Neural crest cell (in vitro differentiated cells): ENCODE measurements at regions not wholly inside any gene's neighbourhood (a gene's known extent, or its start where the extent isn't known, plus 50 kb on each side); places are given as distances from the start of the nearest gene placed in this dataset.

Experiments
- DNase-seq: peaks from one replicate; pipeline ENCODE4 v3.0.0; 2021; ENCODE audit warnings: low read depth, mixed read lengths, low spot score
- H3K27ac Mint-ChIP-seq: one replicate; pipeline ENCODE4 v1.8.0; 2021; ENCODE audit warnings: mild to moderate bottlenecking, mixed read lengths; ENCODE audit not compliant: unreplicated experiment
- H3K27me3 Mint-ChIP-seq: 2 replicates; pipeline ENCODE4 v1.8.0; 2021; ENCODE audit warnings: low read depth, mild to moderate bottlenecking, mixed read lengths
- H3K36me3 Mint-ChIP-seq: 2 replicates; pipeline ENCODE4 v1.8.0; 2021; ENCODE audit warnings: low read depth, mild to moderate bottlenecking, mixed read lengths
- H3K4me1 Mint-ChIP-seq: 2 replicates; pipeline ENCODE4 v1.8.0; 2021; ENCODE audit warnings: mixed read lengths
- H3K4me3 Mint-ChIP-seq: one replicate; pipeline ENCODE4 v1.8.0; 2021; ENCODE audit warnings: mild to moderate bottlenecking, mixed read lengths
- H3K9me3 Mint-ChIP-seq: 2 replicates; pipeline ENCODE4 v1.8.0; 2021; ENCODE audit warnings: mixed read lengths
- TF ChIP-seq, protein P1 (sequence below): fragments of 200-600 bp; sonication (generic); conservative IDR thresholded peaks from 2 replicates; pipeline ENCODE4 v1.5.0; 2021; ENCODE audit warnings: antibody characterized with exemption, mild to moderate bottlenecking

DNA sequence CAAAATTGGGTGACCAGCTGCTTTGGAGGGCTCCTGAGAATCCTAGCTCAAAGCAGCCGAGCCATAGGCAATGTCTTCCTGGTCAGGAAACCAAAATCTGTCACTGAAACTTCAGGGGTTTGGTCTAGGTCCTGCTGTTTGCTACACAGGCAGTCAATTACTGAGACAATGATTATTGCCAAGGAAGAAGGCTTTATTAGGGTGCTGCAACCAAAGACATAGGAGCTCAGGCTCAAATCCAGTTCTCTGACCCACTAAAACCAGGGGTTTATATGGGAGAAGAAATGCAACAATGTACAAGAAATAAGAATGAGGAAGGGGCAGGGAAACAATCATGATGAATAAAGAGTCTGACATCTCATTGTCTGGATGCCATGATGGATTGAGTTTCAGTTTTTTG, 410.3 kb upstream of the ZWINT start:
- H3K36me3 Mint-ChIP-seq = peaks cover 5% of the 10 kb centered on the region
- peaks cover 13% of the 10 kb centered on the region for H3K9me3 Mint-ChIP-seq
- DNase-seq = no peak
- TF ChIP-seq, protein P1, sequence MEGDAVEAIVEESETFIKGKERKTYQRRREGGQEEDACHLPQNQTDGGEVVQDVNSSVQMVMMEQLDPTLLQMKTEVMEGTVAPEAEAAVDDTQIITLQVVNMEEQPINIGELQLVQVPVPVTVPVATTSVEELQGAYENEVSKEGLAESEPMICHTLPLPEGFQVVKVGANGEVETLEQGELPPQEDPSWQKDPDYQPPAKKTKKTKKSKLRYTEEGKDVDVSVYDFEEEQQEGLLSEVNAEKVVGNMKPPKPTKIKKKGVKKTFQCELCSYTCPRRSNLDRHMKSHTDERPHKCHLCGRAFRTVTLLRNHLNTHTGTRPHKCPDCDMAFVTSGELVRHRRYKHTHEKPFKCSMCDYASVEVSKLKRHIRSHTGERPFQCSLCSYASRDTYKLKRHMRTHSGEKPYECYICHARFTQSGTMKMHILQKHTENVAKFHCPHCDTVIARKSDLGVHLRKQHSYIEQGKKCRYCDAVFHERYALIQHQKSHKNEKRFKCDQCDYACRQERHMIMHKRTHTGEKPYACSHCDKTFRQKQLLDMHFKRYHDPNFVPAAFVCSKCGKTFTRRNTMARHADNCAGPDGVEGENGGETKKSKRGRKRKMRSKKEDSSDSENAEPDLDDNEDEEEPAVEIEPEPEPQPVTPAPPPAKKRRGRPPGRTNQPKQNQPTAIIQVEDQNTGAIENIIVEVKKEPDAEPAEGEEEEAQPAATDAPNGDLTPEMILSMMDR = no peak
- H3K27ac Mint-ChIP-seq = no peak overlapping the region
- no peaks in the 10 kb centered on the region for H3K27me3 Mint-ChIP-seq
- no peak overlapping the region for H3K4me3 Mint-ChIP-seq
- no peaks in the 10 kb centered on the region for H3K4me1 Mint-ChIP-seq

DNA sequence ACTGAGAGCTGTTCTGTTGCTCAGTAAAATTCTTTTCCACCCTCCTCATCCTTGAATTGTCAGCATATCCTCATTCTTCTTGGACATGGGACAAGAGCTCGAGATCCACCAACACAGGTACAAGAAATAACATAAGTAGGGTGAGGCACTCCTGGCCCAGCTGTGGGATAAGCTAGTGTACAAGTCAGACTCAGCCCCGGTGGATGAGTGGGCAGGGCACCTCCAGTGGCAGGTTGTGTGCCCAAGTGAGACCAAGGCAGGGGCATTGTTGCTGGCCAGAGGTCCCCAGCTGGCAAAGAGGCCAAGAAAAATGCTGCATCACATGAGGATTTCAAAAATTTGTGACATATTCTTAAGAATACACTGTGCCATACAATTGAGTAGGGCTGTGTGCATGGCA, 402.0 kb upstream of the ZWINT start:
- H3K36me3 Mint-ChIP-seq = peaks cover 11% of the 10 kb centered on the region
- no peak overlapping the region for H3K4me3 Mint-ChIP-seq
- DNase-seq = no peak
- H3K27me3 Mint-ChIP-seq = no peaks in the 10 kb centered on the region
- H3K4me1 Mint-ChIP-seq = no peaks in the 10 kb centered on the region
- peaks cover 17% of the 10 kb centered on the region for H3K9me3 Mint-ChIP-seq
- no peak overlapping the region for H3K27ac Mint-ChIP-seq
- TF ChIP-seq, protein P1 = no peak

DNA sequence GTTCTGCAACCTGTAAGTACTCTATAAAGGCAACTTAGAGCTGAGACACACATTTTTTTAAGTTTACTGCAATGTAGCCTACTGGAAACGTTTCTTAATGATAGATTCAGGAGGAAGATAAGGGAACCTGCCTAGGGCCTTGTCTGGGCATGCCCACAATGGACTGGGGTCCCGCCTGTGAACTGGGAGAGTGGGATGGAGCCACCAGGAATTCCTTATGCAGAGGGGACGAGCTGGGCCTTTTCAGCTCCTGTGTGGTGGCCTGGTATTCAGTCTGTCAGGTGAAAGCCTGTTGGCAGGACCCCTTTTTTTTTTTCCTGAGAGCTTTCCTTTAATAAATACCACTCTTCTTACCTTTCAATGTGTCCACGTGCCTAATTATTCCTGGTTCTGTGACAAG, 384.4 kb upstream of the ZWINT start:
- Mint-ChIP-seq H3K4me3 (no peak overlapping the region), H3K9me3 (no peaks in the 10 kb centered on the region), H3K27ac (no peak overlapping the region), H3K4me1 (no peaks in the 10 kb centered on the region), H3K36me3 (no peaks in the 10 kb centered on the region), H3K27me3 (no peaks in the 10 kb centered on the region)
- TF ChIP-seq, protein P1 = no peak
- no peak for DNase-seq

DNA sequence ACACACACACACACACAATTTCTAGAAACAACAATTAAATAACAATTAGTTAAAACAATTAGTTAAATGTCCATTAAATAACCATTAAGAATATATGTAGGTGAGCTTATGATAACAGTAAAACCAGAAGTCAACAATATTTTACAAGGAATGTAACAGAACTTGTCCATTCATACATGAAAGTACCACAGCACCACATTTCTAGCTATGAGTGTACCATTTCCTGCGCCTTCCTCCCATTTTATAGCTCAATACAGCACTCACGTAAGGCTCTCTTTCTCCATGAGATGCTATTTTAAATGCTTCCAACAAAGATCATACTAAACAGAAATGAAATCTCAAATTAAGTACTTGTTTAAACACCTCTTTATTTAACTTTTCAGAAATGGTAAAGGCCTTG, 367.3 kb upstream of the ZWINT start:
- no peak overlapping the region for H3K4me3 Mint-ChIP-seq
- no peaks in the 10 kb centered on the region for H3K36me3 Mint-ChIP-seq
- no peak for DNase-seq
- no peaks in the 10 kb centered on the region for H3K27me3 Mint-ChIP-seq
- H3K9me3 Mint-ChIP-seq = peaks cover 3% of the 10 kb centered on the region
- TF ChIP-seq, protein P1 = no peak
- no peaks in the 10 kb centered on the region for H3K4me1 Mint-ChIP-seq
- no peak overlapping the region for H3K27ac Mint-ChIP-seq

GRCh38 chr10:56722912-56723311, 361.9 kb upstream of the ZWINT start:
- no peak for DNase-seq

More at GRCh38 chr10:56722912-56723311, 361.9 kb upstream of the ZWINT start:
- Mint-ChIP-seq H3K4me1 (no peaks in the 10 kb centered on the region), H3K9me3 (no peaks in the 10 kb centered on the region), H3K27me3 (no peaks in the 10 kb centered on the region), H3K36me3 (no peaks in the 10 kb centered on the region), H3K4me3 (no peak overlapping the region), H3K27ac (no peak overlapping the region)
- TF ChIP-seq, protein P1 = no peak
